ENCODE measurements at regions not wholly inside any gene's neighbourhood (a gene's known extent, or its start where the extent isn't known, plus 50 kb on each side); places are given as distances from the start of the nearest gene placed in this dataset.
"Not testable (repeated sequence)": the region's sequence is repeated elsewhere in the genome, so short reads cannot be mapped to it uniquely, and the experiment has no call there.

DNA sequence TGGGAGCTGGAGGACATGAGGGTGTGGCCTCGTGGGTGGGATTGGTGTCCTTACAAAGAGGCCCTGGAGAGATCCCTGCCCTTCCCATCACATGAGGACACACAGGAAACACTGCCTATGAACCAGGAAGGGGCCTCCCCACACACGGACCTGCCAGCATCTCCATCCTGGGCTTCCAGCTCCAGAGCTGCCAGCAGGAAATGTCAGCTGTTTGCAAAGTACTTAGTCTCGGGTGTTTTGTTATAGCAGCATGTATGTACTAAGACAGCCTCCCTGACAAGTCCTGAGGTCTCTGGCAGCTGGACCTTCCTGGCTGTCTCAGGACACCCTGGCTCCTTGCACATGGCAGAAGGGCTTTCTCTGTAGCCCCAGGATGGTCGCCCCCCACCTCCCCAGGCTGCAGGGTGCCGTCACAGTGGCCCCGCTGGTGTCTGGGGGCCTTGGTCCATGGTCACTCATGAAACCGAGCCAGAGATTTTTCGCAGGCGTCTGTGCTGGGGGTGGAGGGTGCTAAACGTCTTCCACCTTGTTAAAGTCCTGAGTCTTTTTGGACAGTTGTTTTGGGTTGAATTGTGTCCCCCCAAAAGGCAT, 157.0 kb upstream of the ZNF469 start:
- not testable (repeated sequence) for DNase-seq (ENCODE audit: low spot score); H3K9me3 Mint-ChIP-seq; H3K4me1 ChIP-seq (ENCODE audit: insufficient read depth); H3K36me3 ChIP-seq (ENCODE audit: insufficient read depth); H2AFZ ChIP-seq; H4K20me1 ChIP-seq (replicated peaks; ENCODE audit: insufficient read depth); H3K27ac ChIP-seq (ENCODE audit: low read depth); H3K27me3 Mint-ChIP-seq (ENCODE audit: insufficient read depth, low read depth, poor library complexity); H3K4me2 ChIP-seq; H3K9me2 ChIP-seq (ENCODE audit: insufficient read depth); H3K27ac Mint-ChIP-seq; H3K27me3 ChIP-seq (ENCODE audit: insufficient read depth); H3K4me3 Mint-ChIP-seq; H3K79me2 ChIP-seq (replicated peaks; ENCODE audit: insufficient read depth); H3K36me3 Mint-ChIP-seq (ENCODE audit: low read depth); ATAC-seq; H3K4me3 ChIP-seq; H3K4me1 Mint-ChIP-seq; H3F3A ChIP-seq (replicated peaks; ENCODE audit: low read depth)

GRCh38 chr16:88226302-88226701, 156.5 kb upstream of the ZNF469 start:
- not testable (repeated sequence) for H3K9me3 Mint-ChIP-seq; H3K4me2 ChIP-seq; H3K36me3 Mint-ChIP-seq (ENCODE audit: low read depth); H3K27ac Mint-ChIP-seq; H3K4me1 ChIP-seq (ENCODE audit: insufficient read depth); H2AFZ ChIP-seq; H3K27ac ChIP-seq (ENCODE audit: low read depth); H3K4me3 Mint-ChIP-seq; H3K79me2 ChIP-seq (replicated peaks; ENCODE audit: insufficient read depth); ATAC-seq; H3F3A ChIP-seq (replicated peaks; ENCODE audit: low read depth); H3K27me3 ChIP-seq (ENCODE audit: insufficient read depth); H4K20me1 ChIP-seq (replicated peaks; ENCODE audit: insufficient read depth); H3K4me3 ChIP-seq; H3K27me3 Mint-ChIP-seq (ENCODE audit: insufficient read depth, low read depth, poor library complexity); DNase-seq (ENCODE audit: low spot score); H3K4me1 Mint-ChIP-seq; H3K9me2 ChIP-seq (ENCODE audit: insufficient read depth); H3K36me3 ChIP-seq (ENCODE audit: insufficient read depth)

DNA sequence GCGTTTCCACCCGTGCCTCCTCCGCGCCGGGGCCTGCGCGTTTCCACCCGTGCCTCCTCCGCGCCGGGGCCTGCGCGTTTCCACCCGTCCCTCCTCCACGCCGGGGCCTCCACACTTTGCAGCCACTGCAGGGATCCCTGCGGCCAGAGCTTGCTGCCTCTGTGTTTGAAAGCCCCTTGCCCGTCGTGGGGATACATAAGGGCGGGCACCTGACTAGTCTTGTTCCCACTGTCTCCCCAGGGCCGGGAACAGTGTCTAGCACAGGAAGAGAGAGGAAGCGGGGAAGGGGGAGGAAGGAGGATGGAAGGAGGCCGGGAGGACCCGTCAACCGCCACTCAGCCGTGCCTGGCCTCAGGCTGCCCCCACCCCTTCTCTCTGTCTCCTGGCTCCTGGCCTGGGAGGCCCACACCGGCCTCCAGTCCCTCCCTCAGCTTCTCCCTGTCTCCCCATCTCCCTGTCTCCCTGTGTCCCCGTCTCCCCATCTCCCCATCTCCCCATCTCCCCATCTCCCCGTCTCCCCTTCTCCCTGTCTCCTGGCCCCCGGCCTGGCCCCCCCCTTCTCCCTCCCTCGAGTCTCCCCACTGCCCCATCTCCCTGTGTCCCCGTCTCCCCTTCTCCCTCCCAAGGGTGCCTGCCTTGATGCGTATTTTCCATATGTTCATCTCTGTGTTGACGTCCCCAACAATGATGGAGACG, 155.6 kb upstream of the ZNF469 start:
- H3K9me3 Mint-ChIP-seq; H3K27ac Mint-ChIP-seq; H2AFZ ChIP-seq; H3K4me2 ChIP-seq; H3K36me3 ChIP-seq (ENCODE audit: insufficient read depth); H3K4me3 ChIP-seq; H3K9me2 ChIP-seq (ENCODE audit: insufficient read depth); H3K4me3 Mint-ChIP-seq; H3K4me1 Mint-ChIP-seq; ATAC-seq; H3K4me1 ChIP-seq (ENCODE audit: insufficient read depth); H3K27me3 Mint-ChIP-seq (ENCODE audit: insufficient read depth, low read depth, poor library complexity); H3K36me3 Mint-ChIP-seq (ENCODE audit: low read depth); DNase-seq (ENCODE audit: low spot score); H3K27me3 ChIP-seq (ENCODE audit: insufficient read depth); H4K20me1 ChIP-seq (replicated peaks; ENCODE audit: insufficient read depth); H3F3A ChIP-seq (replicated peaks; ENCODE audit: low read depth); H3K79me2 ChIP-seq (replicated peaks; ENCODE audit: insufficient read depth); H3K27ac ChIP-seq (ENCODE audit: low read depth): not testable (repeated sequence)

DNA sequence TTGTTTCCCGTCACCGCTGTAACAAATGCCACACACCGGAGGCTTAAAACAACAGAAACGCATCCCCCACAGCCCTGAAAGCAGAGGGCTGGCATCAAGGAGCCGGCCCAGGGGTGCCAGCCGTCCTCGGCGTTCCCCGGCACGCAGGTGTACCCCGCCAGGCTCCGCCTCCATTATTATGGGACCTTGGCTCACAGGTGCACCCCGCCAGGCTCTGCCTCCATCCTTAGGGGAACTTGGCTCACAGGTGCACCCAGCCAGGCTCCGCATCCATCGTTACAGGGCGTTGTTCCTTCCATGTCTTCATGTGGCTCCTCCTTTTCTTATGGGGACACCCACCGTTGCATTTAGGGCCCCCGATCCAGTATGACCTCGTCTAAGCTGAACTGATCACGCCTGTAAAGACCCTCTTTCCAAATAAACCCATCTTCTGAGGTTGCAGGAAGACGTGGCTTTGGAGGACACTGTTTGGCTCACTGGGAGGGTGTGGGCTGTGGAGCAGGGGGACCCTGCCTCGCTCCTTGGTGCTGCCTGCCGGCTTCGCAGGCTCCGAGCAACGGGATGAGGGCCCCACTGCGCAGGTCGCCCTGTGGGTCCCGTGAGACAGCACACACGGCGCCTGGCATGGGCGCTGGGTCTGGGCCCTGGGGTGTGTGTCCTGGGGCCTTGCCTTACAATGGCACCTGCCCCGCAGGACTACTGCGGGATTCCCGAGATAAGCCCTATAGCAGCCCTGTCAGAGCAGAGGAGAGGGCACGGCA, 154.9 kb upstream of the ZNF469 start:
- not testable (repeated sequence) for H2AFZ ChIP-seq; H3K27me3 Mint-ChIP-seq (ENCODE audit: insufficient read depth, low read depth, poor library complexity); H3K9me3 Mint-ChIP-seq; H3K27me3 ChIP-seq (ENCODE audit: insufficient read depth); H3K27ac ChIP-seq (ENCODE audit: low read depth); ATAC-seq; H3K36me3 Mint-ChIP-seq (ENCODE audit: low read depth); H3K27ac Mint-ChIP-seq; H3K4me3 Mint-ChIP-seq; H3F3A ChIP-seq (replicated peaks; ENCODE audit: low read depth); H3K4me2 ChIP-seq; H3K36me3 ChIP-seq (ENCODE audit: insufficient read depth); H3K4me1 Mint-ChIP-seq; H3K4me3 ChIP-seq; H3K4me1 ChIP-seq (ENCODE audit: insufficient read depth); DNase-seq (ENCODE audit: low spot score); H3K79me2 ChIP-seq (replicated peaks; ENCODE audit: insufficient read depth); H3K9me2 ChIP-seq (ENCODE audit: insufficient read depth); H4K20me1 ChIP-seq (replicated peaks; ENCODE audit: insufficient read depth)

DNA sequence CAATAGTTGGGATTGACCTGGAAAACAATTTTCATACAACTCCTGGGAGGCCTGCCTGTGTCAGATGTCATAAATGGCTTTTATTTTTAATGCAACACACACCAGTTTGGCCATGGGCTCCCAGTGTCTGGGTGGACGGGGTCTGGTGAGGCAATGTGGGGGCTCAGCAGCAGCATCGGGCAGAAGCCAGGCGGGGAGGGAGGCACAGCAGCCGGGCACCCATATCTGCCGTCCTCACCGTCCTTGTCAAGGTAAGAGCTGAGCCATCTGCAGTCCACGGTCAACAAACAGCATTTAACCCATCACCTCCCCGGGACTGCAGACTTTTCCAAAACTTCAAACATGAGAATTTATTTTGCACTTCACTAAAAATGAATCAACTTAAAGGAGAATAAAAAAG, 154.0 kb upstream of the ZNF469 start:
- not testable (repeated sequence) for H3K4me1 ChIP-seq (ENCODE audit: insufficient read depth); H3K79me2 ChIP-seq (replicated peaks; ENCODE audit: insufficient read depth); H3K27me3 Mint-ChIP-seq (ENCODE audit: insufficient read depth, low read depth, poor library complexity); H3K4me3 Mint-ChIP-seq; H3K4me1 Mint-ChIP-seq; H3K27me3 ChIP-seq (ENCODE audit: insufficient read depth); DNase-seq (ENCODE audit: low spot score); H3K36me3 ChIP-seq (ENCODE audit: insufficient read depth); H3K4me2 ChIP-seq; H3K9me2 ChIP-seq (ENCODE audit: insufficient read depth); ATAC-seq; H3K27ac ChIP-seq (ENCODE audit: low read depth); H2AFZ ChIP-seq; H3K9me3 Mint-ChIP-seq; H3F3A ChIP-seq (replicated peaks; ENCODE audit: low read depth); H4K20me1 ChIP-seq (replicated peaks; ENCODE audit: insufficient read depth); H3K4me3 ChIP-seq; H3K36me3 Mint-ChIP-seq (ENCODE audit: low read depth); H3K27ac Mint-ChIP-seq

- H4K20me1 ChIP-seq (replicated peaks; ENCODE audit: insufficient read depth); H3K9me2 ChIP-seq (ENCODE audit: insufficient read depth); H3K4me2 ChIP-seq; H3K4me3 Mint-ChIP-seq; H3K36me3 Mint-ChIP-seq (ENCODE audit: low read depth); H3K36me3 ChIP-seq (ENCODE audit: insufficient read depth); H3K4me1 Mint-ChIP-seq; H3K27me3 Mint-ChIP-seq (ENCODE audit: insufficient read depth, low read depth, poor library complexity); H3K4me3 ChIP-seq; H3K27me3 ChIP-seq (ENCODE audit: insufficient read depth); DNase-seq (ENCODE audit: low spot score); H3K79me2 ChIP-seq (replicated peaks; ENCODE audit: insufficient read depth); H3K27ac ChIP-seq (ENCODE audit: low read depth); ATAC-seq; H2AFZ ChIP-seq; H3K9me3 Mint-ChIP-seq; H3K27ac Mint-ChIP-seq; H3K4me1 ChIP-seq (ENCODE audit: insufficient read depth); H3F3A ChIP-seq (replicated peaks; ENCODE audit: low read depth): not testable (repeated sequence)
Observed at GRCh38 chr16:88229710-88230109, 153.0 kb upstream of the ZNF469 start.
